LNCAP (cell line): ENCODE measurements at regions not wholly inside any gene's neighbourhood (a gene's known extent, or its start where the extent isn't known, plus 50 kb on each side); places are given as distances from the start of the nearest gene placed in this dataset.

Experiments
- TF ChIP-seq, protein P1 (sequence below): fragments of 450-650 bp; IDR thresholded peaks from 2 replicates; pipeline ENCODE4 v1.5.1; 2017; ENCODE audit warnings: mild to moderate bottlenecking

DNA sequence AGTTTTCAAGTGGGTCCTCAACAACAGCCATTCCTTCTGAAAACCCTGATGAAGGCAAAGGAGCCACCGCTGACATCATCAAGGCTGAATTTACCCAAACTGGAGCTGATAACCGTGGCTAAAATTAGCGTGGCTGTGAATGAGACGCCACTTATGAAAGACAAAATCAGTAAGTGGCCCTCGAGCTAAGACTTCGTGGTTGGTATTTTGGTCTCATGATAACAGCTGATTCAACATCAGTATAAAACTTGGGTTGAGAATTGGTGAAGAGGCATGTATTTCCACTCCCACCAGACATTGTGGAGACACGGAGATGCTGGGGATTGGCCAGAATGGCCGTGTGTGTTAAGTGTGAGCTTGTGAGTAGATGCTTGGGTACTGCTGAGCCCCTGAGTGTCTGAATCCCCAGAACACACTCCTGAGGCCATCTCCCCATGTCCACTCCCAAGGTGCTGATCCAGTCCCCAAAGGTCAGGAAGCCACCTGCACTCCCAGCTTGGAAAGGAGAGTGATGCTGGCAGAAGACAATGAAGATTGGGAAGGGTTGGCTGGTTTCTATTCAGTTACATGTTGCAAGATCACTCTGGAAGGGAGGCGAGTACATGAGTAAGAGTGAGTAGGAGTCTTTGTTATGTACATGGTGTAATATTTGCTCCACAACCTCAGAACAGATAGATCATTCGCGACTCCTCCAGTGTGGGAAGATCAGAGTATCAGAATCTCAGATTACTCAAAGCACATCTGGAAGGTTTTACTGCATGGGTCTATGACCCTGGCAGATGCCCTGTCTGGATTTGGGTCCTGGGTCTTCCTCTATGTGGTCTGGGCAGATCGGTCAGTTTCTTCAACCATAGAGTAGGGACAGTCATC, 207.7 kb downstream of the HS3ST3A1 start:
- TF ChIP-seq, protein P1, sequence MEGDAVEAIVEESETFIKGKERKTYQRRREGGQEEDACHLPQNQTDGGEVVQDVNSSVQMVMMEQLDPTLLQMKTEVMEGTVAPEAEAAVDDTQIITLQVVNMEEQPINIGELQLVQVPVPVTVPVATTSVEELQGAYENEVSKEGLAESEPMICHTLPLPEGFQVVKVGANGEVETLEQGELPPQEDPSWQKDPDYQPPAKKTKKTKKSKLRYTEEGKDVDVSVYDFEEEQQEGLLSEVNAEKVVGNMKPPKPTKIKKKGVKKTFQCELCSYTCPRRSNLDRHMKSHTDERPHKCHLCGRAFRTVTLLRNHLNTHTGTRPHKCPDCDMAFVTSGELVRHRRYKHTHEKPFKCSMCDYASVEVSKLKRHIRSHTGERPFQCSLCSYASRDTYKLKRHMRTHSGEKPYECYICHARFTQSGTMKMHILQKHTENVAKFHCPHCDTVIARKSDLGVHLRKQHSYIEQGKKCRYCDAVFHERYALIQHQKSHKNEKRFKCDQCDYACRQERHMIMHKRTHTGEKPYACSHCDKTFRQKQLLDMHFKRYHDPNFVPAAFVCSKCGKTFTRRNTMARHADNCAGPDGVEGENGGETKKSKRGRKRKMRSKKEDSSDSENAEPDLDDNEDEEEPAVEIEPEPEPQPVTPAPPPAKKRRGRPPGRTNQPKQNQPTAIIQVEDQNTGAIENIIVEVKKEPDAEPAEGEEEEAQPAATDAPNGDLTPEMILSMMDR: no peak

- TF ChIP-seq, protein P1: no peak
Observed at GRCh38 chr17:13387952-13388351, 213.8 kb downstream of the HS3ST3A1 start.

- TF ChIP-seq, protein P1: no peak
Observed at GRCh38 chr17:13387236-13387635, 214.5 kb downstream of the HS3ST3A1 start.

GRCh38 chr17:13385481-13385911, 216.2 kb downstream of the HS3ST3A1 start:
- TF ChIP-seq, protein P1: no peak

DNA sequence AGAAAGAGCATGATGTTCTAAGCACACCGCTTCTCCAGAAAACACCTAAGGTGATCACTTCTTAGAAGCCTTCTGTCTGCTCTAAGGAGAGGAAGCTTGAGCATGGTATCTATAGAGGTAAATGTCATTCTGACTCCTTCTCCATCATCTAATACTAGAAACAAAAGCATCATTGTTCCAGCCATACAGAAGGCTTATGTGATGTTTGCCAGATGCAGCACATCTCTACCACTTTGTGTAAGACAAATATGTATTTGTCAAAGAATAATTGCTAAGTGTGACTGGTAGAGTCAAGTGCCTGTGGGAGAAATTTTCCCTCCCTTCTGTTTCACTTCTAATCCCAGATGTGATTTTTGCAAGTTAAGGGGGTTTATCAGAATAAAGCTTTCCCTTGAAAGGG, 217.1 kb downstream of the HS3ST3A1 start:
- TF ChIP-seq, protein P1: no peak

- TF ChIP-seq, protein P1: no peak
Observed at GRCh38 chr17:13378361-13378760, 223.4 kb downstream of the HS3ST3A1 start.

DNA sequence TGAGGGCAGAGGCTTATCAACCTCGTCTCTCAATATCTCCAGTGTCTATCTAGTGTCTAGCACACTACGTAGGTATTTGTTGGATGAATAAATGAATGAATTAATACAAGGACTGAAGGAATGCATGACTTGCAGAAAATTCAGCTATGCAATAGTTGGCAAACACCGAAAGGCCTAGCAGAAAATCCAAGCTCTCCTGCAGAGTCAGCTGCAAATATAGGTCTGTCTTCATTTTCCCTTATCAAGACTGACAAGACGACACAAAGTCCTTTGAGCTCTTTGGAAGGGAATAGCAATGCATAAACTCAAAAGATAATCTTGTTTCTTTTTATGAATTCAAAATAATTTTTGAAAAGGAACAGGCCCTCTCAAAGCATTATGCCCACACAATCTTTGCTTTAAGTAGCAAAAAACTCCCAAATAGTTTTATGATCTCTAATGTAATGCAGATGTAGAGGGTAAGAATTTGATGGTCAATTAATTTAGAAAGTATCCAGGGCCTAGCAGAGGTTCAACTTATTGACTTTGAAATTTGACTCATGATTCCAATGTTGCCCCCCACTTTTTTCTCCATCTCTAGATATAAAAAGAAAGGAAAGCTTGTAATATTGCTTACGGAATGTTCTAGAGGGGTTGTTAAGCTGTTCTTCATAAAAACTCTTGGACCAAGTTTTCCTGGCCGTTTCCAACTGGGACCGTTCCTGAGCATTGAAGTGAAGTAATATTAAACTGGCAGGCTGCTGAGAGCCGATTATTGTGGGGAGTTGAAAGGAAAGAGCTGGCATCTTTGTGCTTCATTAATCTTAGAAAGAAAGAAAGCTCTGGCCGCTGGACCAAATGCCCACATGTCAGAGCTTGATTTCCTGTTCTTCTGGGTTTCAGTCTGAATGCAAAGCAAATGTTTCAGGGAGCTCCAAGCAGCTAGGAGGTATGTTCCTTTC, 227.3 kb downstream of the HS3ST3A1 start:
- TF ChIP-seq, protein P1: no peak
